GM12875 (cell line): ENCODE measurements at regions not wholly inside any gene's neighbourhood (a gene's known extent, or its start where the extent isn't known, plus 50 kb on each side); places are given as distances from the start of the nearest gene placed in this dataset.
"Not testable (repeated sequence)": the region's sequence is repeated elsewhere in the genome, so short reads cannot be mapped to it uniquely, and the experiment has no call there.

Source experiments
- H3K4me3 ChIP-seq: one replicate; pipeline ENCODE4 v1.5.1; 2011; ENCODE audit warnings: low read depth, low read length, control low read depth
- TF ChIP-seq, protein P1 (sequence below): IDR thresholded peaks from 2 replicates; pipeline ENCODE4 v1.5.1; 2011; ENCODE audit warnings: low read depth, mild to moderate bottlenecking, control low read depth, inconsistent platforms, low read length, moderate library complexity, borderline replicate concordance; ENCODE audit not compliant: insufficient read depth

DNA sequence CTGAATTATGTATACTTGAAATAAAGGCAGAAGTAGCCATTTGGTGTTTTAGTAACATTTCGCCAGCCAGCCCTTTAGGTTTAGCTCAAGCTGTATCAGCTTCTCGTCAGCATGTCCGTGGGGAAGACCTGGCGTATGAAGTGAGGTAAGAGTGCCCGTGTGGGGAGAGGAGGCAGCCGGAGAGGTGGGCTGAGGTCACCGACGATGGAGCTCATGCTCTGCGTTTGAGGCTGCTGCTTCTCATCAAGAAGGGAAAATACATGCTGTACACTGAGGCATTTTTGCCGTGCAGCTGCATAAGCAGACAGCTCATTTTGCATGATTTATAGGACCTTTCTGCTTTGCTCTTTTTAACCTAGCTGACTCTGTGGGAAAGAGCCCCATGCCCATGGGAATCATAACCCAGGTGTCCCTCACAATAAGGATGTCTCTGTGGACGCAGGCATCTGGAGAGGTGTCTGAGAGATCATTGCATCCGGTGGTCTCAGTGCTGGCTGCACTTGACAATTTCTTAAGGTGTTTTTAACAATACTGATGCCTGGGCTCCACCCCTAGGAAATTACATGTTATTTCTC lies 179.1 kb downstream of the ABCC12 start:
- TF ChIP-seq, protein P1, sequence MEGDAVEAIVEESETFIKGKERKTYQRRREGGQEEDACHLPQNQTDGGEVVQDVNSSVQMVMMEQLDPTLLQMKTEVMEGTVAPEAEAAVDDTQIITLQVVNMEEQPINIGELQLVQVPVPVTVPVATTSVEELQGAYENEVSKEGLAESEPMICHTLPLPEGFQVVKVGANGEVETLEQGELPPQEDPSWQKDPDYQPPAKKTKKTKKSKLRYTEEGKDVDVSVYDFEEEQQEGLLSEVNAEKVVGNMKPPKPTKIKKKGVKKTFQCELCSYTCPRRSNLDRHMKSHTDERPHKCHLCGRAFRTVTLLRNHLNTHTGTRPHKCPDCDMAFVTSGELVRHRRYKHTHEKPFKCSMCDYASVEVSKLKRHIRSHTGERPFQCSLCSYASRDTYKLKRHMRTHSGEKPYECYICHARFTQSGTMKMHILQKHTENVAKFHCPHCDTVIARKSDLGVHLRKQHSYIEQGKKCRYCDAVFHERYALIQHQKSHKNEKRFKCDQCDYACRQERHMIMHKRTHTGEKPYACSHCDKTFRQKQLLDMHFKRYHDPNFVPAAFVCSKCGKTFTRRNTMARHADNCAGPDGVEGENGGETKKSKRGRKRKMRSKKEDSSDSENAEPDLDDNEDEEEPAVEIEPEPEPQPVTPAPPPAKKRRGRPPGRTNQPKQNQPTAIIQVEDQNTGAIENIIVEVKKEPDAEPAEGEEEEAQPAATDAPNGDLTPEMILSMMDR: no peak
- no peak overlapping the region for H3K4me3 ChIP-seq

DNA sequence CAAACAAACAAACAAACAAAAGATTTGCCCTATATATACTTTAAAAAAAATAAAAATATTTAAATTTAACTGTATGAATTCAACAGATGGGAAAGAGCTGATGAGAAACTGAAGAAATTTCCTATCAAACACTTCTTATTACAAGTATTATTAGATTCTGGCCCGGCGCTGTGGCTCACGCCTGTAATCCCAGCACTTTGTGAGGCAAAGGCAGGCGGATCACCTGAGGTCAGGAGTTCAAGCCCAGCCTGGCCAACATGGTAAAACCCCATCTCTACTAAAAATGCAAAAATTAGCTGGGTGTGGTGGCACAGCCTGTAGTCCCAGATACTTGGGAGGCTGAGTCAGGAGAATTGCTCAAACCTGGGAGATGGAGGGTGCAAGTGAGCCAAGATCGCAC lies 180.8 kb downstream of the ABCC12 start:
- H3K4me3 ChIP-seq: not testable (repeated sequence)

DNA sequence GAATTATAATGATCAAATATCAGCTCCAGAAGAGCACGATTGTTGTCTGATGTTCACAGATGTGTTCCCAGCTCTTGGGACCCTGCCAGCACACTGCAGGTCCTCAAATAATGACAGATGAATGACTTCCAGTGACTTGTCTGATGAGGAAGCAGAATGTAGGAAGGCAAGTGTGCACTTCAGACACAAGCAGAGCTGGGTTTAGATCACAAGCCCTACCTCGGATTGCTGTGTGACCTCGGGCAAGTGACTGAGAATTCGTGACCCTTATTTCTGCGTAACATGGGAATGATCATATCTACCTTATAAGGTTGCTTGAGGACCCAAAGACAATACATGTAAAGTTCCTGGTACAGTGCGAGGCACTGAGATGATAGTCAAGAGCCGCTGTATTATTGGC lies 182.2 kb downstream of the ABCC12 start:
- no peak overlapping the region for H3K4me3 ChIP-seq
- TF ChIP-seq, protein P1: no peak

DNA sequence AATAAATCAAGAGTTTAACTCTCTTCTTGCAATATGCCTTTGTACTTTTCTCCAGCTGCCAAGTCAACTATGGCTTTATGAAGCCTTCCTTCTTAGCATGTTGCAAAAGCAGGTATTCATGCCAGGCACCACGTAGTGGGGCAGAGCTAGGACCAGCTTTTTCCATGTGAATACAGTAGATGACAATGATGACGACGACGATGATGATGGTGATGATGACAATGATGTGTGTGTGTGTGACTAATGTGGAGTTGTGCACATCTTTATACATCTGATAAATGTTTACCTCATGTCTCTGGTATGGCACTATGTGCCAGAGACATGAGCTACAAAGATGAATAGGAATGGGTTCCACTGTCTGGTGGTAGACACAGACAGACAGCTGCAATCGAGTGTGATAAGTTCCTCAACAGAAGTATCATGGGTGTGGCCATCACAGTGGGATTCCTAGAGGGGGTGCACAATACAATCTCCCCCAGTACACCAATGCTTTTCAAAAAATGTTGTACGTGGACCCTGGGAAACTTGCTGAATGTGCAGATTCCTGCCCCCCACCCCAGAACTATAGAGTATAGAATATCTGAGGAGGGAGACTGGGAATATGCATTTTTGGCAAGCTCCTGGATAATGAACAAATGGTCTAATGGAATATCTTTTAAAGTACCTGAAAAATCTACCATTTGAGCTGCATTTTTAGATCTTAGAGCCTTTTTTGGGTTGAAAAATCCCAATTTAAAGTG lies 183.4 kb downstream of the ABCC12 start:
- TF ChIP-seq, protein P1: no peak
- H3K4me3 ChIP-seq: no peak overlapping the region

DNA sequence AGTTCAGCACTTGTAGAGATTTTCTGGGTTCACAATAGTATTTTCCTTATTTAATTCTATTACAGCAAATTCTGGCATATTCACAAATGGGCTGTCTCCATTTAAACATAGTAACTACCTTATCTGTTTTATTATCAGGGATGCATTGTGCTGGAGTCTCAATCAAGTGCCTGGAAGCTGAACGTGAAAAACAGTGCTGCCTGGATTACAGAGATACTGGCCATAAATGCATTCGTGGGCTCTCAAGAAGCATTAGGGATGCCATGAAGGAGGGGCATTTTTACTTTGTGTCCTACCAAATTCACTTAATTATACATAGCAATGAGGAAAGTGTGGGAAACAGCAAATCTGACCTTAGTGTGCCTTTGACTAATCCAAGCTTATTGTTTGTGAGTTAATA lies 184.6 kb downstream of the ABCC12 start:
- TF ChIP-seq, protein P1: no peak
- H3K4me3 ChIP-seq: no peak overlapping the region

DNA sequence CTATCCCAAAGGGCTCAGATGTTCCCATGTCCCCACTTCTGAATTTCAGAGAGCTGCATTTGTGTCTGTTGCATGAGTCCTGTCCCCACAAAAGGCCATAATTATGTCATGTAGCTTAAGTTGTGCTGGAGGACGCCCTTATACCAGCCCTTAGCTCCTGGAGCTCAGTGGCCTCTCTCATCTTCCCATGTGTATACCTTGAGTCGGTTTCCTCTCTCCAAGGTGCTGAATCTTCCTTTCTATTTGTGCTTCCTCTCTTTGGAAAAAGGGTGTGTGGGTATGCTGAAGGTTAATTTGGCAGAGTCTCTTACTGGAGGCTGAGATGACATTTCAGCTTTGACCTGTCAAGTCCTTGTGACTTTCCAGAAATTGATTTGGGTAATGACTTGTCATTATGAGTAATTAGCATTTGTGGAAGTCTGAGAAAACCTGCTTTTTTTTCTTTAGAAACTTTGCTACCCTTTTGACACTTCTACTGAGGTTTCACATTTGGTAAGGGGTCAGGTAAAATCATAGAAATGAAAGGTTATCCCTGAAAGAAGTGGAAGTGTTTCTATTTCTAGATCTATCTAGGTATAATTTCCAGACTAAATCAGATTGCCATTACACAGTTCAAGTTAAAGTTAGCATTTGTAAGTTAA lies 185.4 kb downstream of the ABCC12 start:
- TF ChIP-seq, protein P1: no peak
- no peak overlapping the region for H3K4me3 ChIP-seq

DNA sequence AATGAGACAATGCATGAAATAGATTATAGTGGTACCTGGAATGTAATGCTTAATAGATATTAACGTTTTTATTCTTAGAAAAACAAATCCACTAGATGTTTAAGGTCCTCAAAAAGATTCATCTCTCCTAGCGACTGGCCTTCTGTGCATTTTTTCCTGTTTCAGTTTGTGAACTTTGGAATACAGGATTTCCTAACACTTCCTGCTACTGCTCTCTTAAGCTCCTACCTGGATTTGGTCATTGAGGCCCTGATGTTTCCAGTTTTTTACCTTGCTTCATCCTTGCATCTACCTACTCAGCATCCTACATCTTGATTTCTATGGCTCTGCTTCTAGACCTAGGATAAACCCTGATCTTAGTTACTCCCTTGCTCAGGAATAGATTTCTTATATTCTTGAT lies 188.4 kb downstream of the ABCC12 start:
- TF ChIP-seq, protein P1: no peak
- no peak overlapping the region for H3K4me3 ChIP-seq
